AG09309 (cell line): ENCODE measurements at regions not wholly inside any gene's neighbourhood (a gene's known extent, or its start where the extent isn't known, plus 50 kb on each side); places are given as distances from the start of the nearest gene placed in this dataset.

ENCODE experiments used
- DNase-seq: peaks from one replicate; pipeline ENCODE4 v3.0.0-alpha.2; 2010; ENCODE audit warnings: low read depth
- H3K4me3 ChIP-seq: 2 replicates; pipeline ENCODE4 v1.5.1; 2011; ENCODE audit warnings: mild to moderate bottlenecking, low read depth, low read length, moderate library complexity; ENCODE audit not compliant: control insufficient read depth
- TF ChIP-seq, protein P1 (sequence below): IDR thresholded peaks from 2 replicates; pipeline ENCODE4 v1.5.1; 2011; ENCODE audit warnings: mild to moderate bottlenecking, low read depth, low read length, inconsistent platforms; ENCODE audit not compliant: insufficient read depth, control insufficient read depth; ENCODE audit errors: missing control alignments

DNA sequence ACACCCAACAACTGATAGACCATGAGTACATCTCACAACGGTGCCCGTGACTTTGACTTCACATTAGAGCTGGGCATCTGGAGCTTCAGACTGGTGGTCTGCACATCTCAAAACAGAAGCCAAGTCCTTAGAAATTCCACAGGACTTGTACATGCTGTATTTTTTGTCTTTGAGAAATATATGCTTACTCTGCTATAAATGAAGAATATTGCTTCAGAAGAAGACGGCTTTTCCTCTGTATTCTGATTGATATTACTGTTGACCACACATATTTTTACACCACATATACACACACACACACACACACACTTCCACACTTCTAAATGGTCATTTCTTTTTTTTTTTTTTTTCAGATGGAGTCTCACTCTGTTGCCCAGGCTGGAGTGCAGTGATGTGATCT, 338.3 kb upstream of the KIF2A start:
- TF ChIP-seq, protein P1, sequence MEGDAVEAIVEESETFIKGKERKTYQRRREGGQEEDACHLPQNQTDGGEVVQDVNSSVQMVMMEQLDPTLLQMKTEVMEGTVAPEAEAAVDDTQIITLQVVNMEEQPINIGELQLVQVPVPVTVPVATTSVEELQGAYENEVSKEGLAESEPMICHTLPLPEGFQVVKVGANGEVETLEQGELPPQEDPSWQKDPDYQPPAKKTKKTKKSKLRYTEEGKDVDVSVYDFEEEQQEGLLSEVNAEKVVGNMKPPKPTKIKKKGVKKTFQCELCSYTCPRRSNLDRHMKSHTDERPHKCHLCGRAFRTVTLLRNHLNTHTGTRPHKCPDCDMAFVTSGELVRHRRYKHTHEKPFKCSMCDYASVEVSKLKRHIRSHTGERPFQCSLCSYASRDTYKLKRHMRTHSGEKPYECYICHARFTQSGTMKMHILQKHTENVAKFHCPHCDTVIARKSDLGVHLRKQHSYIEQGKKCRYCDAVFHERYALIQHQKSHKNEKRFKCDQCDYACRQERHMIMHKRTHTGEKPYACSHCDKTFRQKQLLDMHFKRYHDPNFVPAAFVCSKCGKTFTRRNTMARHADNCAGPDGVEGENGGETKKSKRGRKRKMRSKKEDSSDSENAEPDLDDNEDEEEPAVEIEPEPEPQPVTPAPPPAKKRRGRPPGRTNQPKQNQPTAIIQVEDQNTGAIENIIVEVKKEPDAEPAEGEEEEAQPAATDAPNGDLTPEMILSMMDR, result no peak
- no peak for DNase-seq
- no peak overlapping the region for H3K4me3 ChIP-seq

DNA sequence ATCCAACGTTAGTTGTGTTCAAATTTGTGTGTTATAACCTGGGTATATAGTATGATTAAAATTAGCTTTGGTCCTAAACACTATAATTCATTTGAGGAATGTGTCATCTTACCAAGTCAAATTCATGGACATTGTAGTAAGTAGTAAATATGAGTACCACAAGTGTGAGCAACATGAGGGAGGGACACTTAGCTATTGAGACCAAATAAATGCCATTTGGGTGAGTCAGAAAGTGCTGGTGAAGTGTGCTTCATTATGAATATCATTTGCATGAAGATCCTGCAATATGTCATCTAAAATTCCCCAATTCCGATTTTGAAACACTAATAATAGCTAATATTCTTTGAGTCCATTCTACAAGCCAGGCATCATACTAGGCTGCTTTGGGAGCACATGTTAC, 336.7 kb upstream of the KIF2A start:
- DNase-seq, result no peak
- H3K4me3 ChIP-seq, result no peak overlapping the region
- TF ChIP-seq, protein P1, result no peak

DNA sequence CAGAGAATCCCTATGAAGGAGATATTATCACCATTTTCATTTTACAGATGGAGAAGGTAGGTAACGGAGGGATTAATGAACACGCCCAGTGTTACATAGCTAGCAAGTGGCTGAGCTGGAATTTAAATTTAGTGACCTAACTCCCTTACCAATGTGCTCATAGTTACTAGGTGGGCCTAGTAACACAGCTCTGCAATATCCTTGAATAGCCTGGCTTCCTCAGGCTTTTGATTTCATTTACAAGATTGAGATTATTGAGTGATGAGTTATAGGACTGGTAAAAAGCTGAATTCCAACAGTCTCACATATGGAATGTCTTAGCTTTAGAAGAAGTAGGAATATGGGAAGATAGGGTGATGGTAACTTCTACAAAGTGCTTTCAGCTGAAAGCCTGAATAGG, 336.3 kb upstream of the KIF2A start:
- no peak overlapping the region for H3K4me3 ChIP-seq
- TF ChIP-seq, protein P1, result no peak
- no peak for DNase-seq

GRCh38 chr5:61970218-61970617, 335.8 kb upstream of the KIF2A start:
- TF ChIP-seq, protein P1, result no peak
- H3K4me3 ChIP-seq, result no peak overlapping the region
- no peak for DNase-seq

DNA sequence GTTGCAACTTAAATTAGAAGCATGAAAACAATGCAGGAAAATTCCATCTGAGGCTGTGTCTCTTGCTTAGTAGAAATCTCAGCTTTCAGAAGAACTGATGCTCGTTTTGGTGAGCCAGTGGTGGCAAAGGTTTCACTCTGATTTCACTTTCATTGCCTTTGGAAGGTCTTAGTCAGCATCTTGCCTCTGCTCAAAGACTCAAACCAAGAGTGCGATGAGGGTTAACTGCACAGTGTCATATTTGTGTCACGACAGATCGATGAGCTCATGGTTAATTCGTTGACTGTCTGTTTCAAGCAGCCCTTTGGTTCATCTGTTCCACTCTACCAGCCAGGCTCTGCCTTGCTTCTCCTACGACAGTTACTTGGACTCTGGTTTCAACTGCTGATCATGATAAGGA, 331.3 kb upstream of the KIF2A start:
- DNase-seq, result no peak
- TF ChIP-seq, protein P1, result no peak
- no peak overlapping the region for H3K4me3 ChIP-seq

DNA sequence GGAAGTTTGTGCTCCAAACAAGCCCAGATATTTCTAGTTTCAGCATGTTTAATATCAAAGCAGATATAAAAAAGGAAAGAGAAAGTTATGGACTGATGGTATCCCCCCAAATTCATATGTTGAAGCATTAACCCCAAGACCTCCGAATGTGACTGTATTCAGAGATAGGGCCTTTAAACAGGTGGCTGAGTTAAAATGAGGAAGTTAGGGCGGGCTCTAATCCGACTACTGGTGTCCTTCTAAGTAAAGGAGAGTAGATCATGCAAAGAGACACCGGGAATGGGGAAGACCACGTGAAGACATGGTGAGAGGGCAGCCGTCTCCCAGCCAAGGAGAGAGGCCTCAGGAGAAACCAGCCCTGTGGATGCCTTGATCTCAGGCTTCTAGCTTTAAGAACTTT, 324.1 kb upstream of the KIF2A start:
- TF ChIP-seq, protein P1, result no peak
- H3K4me3 ChIP-seq, result no peak overlapping the region
- no peak for DNase-seq

GRCh38 chr5:61991430-61991829, 314.6 kb upstream of the KIF2A start:
- no peak overlapping the region for H3K4me3 ChIP-seq
- TF ChIP-seq, protein P1, result no peak
- DNase-seq, result no peak
